WTC11 (cell line): ENCODE measurements at regions not wholly inside any gene's neighbourhood (a gene's known extent, or its start where the extent isn't known, plus 50 kb on each side); places are given as distances from the start of the nearest gene placed in this dataset.
"Not testable (repeated sequence)": the region's sequence is repeated elsewhere in the genome, so short reads cannot be mapped to it uniquely, and the experiment has no call there.

ENCODE experiments used
- ESRRA ChIP-seq: sonication (generic); formaldehyde crosslinking; IDR thresholded peaks from 2 replicates; pipeline ENCODE4 v1.8.1; 2022; ENCODE audit warnings: mild to moderate bottlenecking, missing genetic modification reagents, borderline replicate concordance
- ETV6 ChIP-seq: sonication (generic); formaldehyde crosslinking; IDR thresholded peaks from 2 replicates; pipeline ENCODE4 v1.8.1; 2022; ENCODE audit warnings: mild to moderate bottlenecking, missing genetic modification reagents
- SMAD3 ChIP-seq: sonication (generic); formaldehyde crosslinking; IDR thresholded peaks from 2 replicates; pipeline ENCODE4 v1.8.0; 2022; ENCODE audit warnings: missing genetic modification reagents, mild to moderate bottlenecking, borderline replicate concordance
- ZNF416 ChIP-seq: fragments of 250-450 bp; sonication (Bioruptor Pico); IDR thresholded peaks from 2 replicates; pipeline ENCODE4 v1.9.0; 2021; ENCODE audit warnings: mild to moderate bottlenecking, inconsistent platforms
- TF ChIP-seq, protein P1 (sequence below): fragments of 200-600 bp; IDR thresholded peaks from 2 replicates; pipeline ENCODE4 v1.8.0; 2022; ENCODE audit warnings: antibody characterized with exemption
- TF ChIP-seq, protein P2 (sequence below): sonication (generic); formaldehyde crosslinking; IDR thresholded peaks from 2 replicates; pipeline ENCODE4 v1.8.1; 2022; ENCODE audit warnings: low read depth, missing genetic modification reagents, borderline replicate concordance

DNA sequence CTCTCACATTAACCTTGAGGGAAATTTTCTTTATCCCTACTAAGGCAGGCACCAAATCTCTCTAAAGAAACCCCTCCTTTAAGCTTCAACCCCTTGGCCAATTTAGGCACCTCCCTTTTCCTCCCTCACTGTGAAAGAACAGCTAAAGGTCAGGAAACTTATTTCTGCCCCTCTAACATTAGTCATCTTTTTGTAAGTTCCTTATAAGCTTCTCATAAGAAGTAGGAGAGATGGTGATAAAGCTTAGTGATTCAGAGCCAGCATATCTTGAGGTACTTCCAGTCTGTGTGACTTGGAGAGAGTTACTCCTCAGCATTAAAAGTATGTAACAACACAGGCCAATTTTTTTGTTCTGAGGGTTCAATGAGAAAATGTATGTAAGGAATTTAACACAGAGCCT is 2244.7 kb downstream of the EPHA3 start:
- TF ChIP-seq ESRRA; ETV6 (CRISPR knock-in tag); ZNF416; SMAD3: not testable (repeated sequence)
- TF ChIP-seq, protein P1, sequence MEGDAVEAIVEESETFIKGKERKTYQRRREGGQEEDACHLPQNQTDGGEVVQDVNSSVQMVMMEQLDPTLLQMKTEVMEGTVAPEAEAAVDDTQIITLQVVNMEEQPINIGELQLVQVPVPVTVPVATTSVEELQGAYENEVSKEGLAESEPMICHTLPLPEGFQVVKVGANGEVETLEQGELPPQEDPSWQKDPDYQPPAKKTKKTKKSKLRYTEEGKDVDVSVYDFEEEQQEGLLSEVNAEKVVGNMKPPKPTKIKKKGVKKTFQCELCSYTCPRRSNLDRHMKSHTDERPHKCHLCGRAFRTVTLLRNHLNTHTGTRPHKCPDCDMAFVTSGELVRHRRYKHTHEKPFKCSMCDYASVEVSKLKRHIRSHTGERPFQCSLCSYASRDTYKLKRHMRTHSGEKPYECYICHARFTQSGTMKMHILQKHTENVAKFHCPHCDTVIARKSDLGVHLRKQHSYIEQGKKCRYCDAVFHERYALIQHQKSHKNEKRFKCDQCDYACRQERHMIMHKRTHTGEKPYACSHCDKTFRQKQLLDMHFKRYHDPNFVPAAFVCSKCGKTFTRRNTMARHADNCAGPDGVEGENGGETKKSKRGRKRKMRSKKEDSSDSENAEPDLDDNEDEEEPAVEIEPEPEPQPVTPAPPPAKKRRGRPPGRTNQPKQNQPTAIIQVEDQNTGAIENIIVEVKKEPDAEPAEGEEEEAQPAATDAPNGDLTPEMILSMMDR, result not testable (repeated sequence)
- TF ChIP-seq, protein P2, sequence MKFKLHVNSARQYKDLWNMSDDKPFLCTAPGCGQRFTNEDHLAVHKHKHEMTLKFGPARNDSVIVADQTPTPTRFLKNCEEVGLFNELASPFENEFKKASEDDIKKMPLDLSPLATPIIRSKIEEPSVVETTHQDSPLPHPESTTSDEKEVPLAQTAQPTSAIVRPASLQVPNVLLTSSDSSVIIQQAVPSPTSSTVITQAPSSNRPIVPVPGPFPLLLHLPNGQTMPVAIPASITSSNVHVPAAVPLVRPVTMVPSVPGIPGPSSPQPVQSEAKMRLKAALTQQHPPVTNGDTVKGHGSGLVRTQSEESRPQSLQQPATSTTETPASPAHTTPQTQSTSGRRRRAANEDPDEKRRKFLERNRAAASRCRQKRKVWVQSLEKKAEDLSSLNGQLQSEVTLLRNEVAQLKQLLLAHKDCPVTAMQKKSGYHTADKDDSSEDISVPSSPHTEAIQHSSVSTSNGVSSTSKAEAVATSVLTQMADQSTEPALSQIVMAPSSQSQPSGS, result not testable (repeated sequence)
